HCT116 (cell line): ENCODE measurements at regions not wholly inside any gene's neighbourhood (a gene's known extent, or its start where the extent isn't known, plus 50 kb on each side); places are given as distances from the start of the nearest gene placed in this dataset.

ENCODE experiments used
- ATAC-seq: fragments of 200-7000 bp; cut with Tn5 transposase; 2 replicates; pipeline ENCODE4 v1.9.1; 2020; ENCODE audit warnings: mild to moderate bottlenecking, moderate library complexity
- BruUV-seq: library from RNA; stranded (reverse); fragments of 400-500 nt; replicated peaks from 2 replicates; lab custom pipeline; 2021; lab: Mats Ljungman, UMichigan
- CTCF ChIA-PET: fragments of 300-600 bp; sonication (Branson Sonifier 250); formaldehyde crosslinking; loops from one replicate; lab custom pipeline; 2021; ENCODE audit warnings: antibody characterized with exemption; lab: Charles Lee
- POLR2A ChIA-PET: fragments of 300-600, 350-600 bp; sonication (Branson Sonifier 250); formaldehyde crosslinking; loops from one replicate; lab custom pipeline; 2021; ENCODE audit warnings: antibody characterized with exemption; lab: Charles Lee
- RAD21 ChIA-PET, 2 experiments: fragments of 300-600 bp; sonication (Branson Sonifier 250); formaldehyde crosslinking; loops; one replicate each; lab custom pipeline; 2023; ENCODE audit warnings: low total read pairs in 2 of 2; ENCODE audit not compliant: uncharacterized antibody in 2 of 2, unreplicated experiment in 2 of 2, low non-redundant PET in 1 of 2; lab: Charles Lee
- DNase-seq: peaks from one replicate; pipeline ENCODE4 v3.0.0-alpha.2; 2010; ENCODE audit warnings: low read depth, low spot score
- H2AFZ ChIP-seq: fragments of 200-600 bp; shearing (Covaris generic), sonication (generic); 2 replicates; pipeline ENCODE4 v1.6.1; 2017; ENCODE audit warnings: low read depth, mixed run types, mixed read lengths, antibody characterized with exemption, low read length; ENCODE audit not compliant: poor library complexity, severe bottlenecking
- H3K27ac ChIP-seq: 2 replicates; pipeline ENCODE4 v1.5.1; 2012; ENCODE audit warnings: low read depth, low read length
- H3K27me3 ChIP-seq: fragments of 200-600 bp; sonication (generic); 2 replicates; pipeline ENCODE4 v1.6.1; 2016; ENCODE audit warnings: mixed run types, low read length, mixed read lengths; ENCODE audit not compliant: insufficient read depth
- H3K36me3 ChIP-seq, 2 experiments: fragments of 200-500 bp in 1 of 2; fragments of 200-600 bp in 1 of 2; sonication (Bioruptor generic) in 1 of 2; sonication (generic) in 1 of 2; 2 replicates each; pipeline versions ENCODE4 v1.5.1 to v1.6.1; 2014 to 2016; ENCODE audit warnings: low read length in 2 of 2, inconsistent platforms in 1 of 2, mixed read lengths in 1 of 2, mixed run types in 1 of 2; ENCODE audit not compliant: insufficient read depth in 2 of 2, control insufficient read depth in 1 of 2
- H3K4me1 ChIP-seq, 2 experiments: fragments of 200-600 bp in 1 of 2; sonication (generic) in 1 of 2; 2 replicates each; pipeline versions ENCODE4 v1.5.1 to v1.6.1; 2012 to 2017; ENCODE audit warnings: low read length in 2 of 2, inconsistent platforms in 1 of 2, mild to moderate bottlenecking in 1 of 2, mixed read lengths in 1 of 2, mixed run types in 1 of 2, moderate library complexity in 1 of 2; ENCODE audit not compliant: insufficient read depth in 2 of 2, control insufficient read depth in 1 of 2
- H3K4me2 ChIP-seq: fragments of 200-600 bp; sonication (generic); 2 replicates; pipeline ENCODE4 v1.6.1; 2017; ENCODE audit warnings: mixed run types, low read length, mixed read lengths
- H3K4me3 ChIP-seq, 2 experiments: fragments of 200-600 bp in 1 of 2; sonication (generic) in 1 of 2; replicated peaks in 1 of 2; 2 replicates each; pipeline ENCODE4 v1.5.1; 2011 to 2016; ENCODE audit warnings: low read length in 2 of 2, control low read depth in 1 of 2, low read depth in 1 of 2, mild to moderate bottlenecking in 1 of 2, mixed read lengths in 1 of 2, mixed run types in 1 of 2
- H3K79me2 ChIP-seq: fragments of 200-600 bp; sonication (generic); 2 replicates; pipeline ENCODE4 v1.6.1; 2017; ENCODE audit warnings: mild to moderate bottlenecking, mixed run types, low read length, moderate library complexity, mixed read lengths; ENCODE audit not compliant: insufficient read depth
- H3K9ac ChIP-seq: fragments of 200-600 bp; sonication (generic); 2 replicates; pipeline ENCODE4 v1.6.1; 2016; ENCODE audit warnings: low read length, mixed read lengths
- H3K9me2 ChIP-seq: fragments of 200-600 bp; sonication (generic), shearing (Covaris generic); 2 replicates; pipeline ENCODE4 v1.6.1; 2017; ENCODE audit warnings: mixed run types, mild to moderate bottlenecking, moderate library complexity; ENCODE audit not compliant: insufficient read depth
- H3K9me3 ChIP-seq, 2 experiments: fragments of 200-500 bp in 1 of 2; fragments of 200-600 bp in 1 of 2; sonication (Bioruptor generic) in 1 of 2; sonication (generic) in 1 of 2; 2 replicates each; pipeline ENCODE4 v1.6.1; 2014 to 2017; ENCODE audit warnings: low read length in 2 of 2, mixed read lengths in 2 of 2, inconsistent platforms in 1 of 2, low read depth in 1 of 2, mild to moderate bottlenecking in 1 of 2, mixed run types in 1 of 2, moderate library complexity in 1 of 2; ENCODE audit not compliant: control insufficient read depth in 1 of 2, insufficient read depth in 1 of 2
- H4K20me1 ChIP-seq: fragments of 200-600 bp; sonication (generic), shearing (Covaris generic); 2 replicates; pipeline ENCODE4 v1.6.1; 2017; ENCODE audit warnings: mixed run types, mild to moderate bottlenecking, moderate library complexity; ENCODE audit not compliant: insufficient read depth
- CBX3 ChIP-seq: IDR thresholded peaks from 2 replicates; pipeline ENCODE4 v1.6.1; 2012; ENCODE audit warnings: low read depth
- EGR1 ChIP-seq: IDR thresholded peaks from 2 replicates; pipeline ENCODE4 v1.6.1; 2012; ENCODE audit warnings: low read depth
- ELF1 ChIP-seq: IDR thresholded peaks from 2 replicates; pipeline ENCODE4 v1.6.1; 2012; ENCODE audit warnings: low read depth, borderline replicate concordance
- EZH2 ChIP-seq: fragments of 200-600 bp; sonication (generic); IDR thresholded peaks from 2 replicates; pipeline ENCODE4 v1.6.1; 2017; ENCODE audit warnings: antibody characterized with exemption, mixed run types
- FOSL1 ChIP-seq: IDR thresholded peaks from 2 replicates; pipeline ENCODE4 v1.6.1; 2012; ENCODE audit warnings: low read depth
- SIN3A ChIP-seq: IDR thresholded peaks from 2 replicates; pipeline ENCODE4 v1.6.1; 2012; ENCODE audit warnings: low read depth
- TCF7L2 ChIP-seq: IDR thresholded peaks from 2 replicates; pipeline ENCODE4 v1.7.0; 2011; ENCODE audit warnings: borderline replicate concordance, inconsistent platforms; ENCODE audit not compliant: insufficient read depth, insufficient read length; ENCODE audit errors: extremely low read depth
- intact Hi-C: fragments of 100-400 bp; cut with micrococcal nuclease; formaldehyde crosslinking; loops from 2 replicates; pipeline ENCODE4 v1.10.0; 2022
- TF ChIP-seq, protein P1 (sequence below): IDR thresholded peaks from 2 replicates; pipeline ENCODE4 v1.6.1; 2012
- TF ChIP-seq, protein P2 (sequence below): IDR thresholded peaks from 2 replicates; pipeline ENCODE4 v1.6.1; 2012
- TF ChIP-seq, protein P3 (sequence below): IDR thresholded peaks from 2 replicates; pipeline ENCODE4 v1.6.1; 2011; ENCODE audit warnings: mild to moderate bottlenecking, low read length, moderate library complexity; ENCODE audit not compliant: insufficient replicate concordance; ENCODE audit errors: extremely low read depth

DNA sequence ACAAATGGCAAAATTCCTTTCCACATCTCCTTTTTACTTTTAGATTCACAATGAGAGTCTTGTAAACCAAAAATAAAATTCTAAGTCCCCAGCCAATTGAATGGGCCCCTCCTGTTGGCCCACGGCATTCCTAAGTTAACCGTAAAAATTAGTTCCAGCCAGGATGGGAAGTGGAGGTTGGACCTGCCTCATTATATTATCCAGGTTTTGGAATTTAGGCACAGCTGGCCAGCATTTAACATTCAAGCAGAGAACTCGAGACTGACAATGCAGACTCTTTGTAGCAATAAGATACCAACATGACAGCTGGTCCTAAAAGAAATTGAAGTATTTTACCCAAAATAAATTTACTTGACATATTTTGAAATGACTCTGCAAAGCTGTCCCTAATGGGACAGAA lies 321.0 kb upstream of the NAALADL2 start:
- Histone ChIP-seq H3K79me2 (no peaks in the 10 kb centered on the region), H2AFZ (no peak overlapping the region), H3K4me1 (no peaks in the 10 kb centered on the region), H3K36me3 (no peaks in the 10 kb centered on the region), H4K20me1 (no peaks in the 10 kb centered on the region), H3K9ac (no peak overlapping the region), H3K27ac (no peak overlapping the region), H3K9me2 (no peaks in the 10 kb centered on the region), H3K4me2 (no peak overlapping the region), H3K4me3 (no peak overlapping the region), H3K9me3 (no peaks in the 10 kb centered on the region), H3K27me3 (no peaks in the 10 kb centered on the region)
- ChIA-PET CTCF (no interaction called here), RAD21 (no interaction called here), POLR2A (no interaction called here)
- no TSS peak for BruUV-seq
- TF ChIP-seq SIN3A (no peak), FOSL1 (no peak), CBX3 (no peak), EGR1 (no peak), TCF7L2 (no peak), ELF1 (no peak), EZH2 (no peak)
- TF ChIP-seq, protein P1, sequence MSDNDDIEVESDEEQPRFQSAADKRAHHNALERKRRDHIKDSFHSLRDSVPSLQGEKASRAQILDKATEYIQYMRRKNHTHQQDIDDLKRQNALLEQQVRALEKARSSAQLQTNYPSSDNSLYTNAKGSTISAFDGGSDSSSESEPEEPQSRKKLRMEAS = no peak
- TF ChIP-seq, protein P2, sequence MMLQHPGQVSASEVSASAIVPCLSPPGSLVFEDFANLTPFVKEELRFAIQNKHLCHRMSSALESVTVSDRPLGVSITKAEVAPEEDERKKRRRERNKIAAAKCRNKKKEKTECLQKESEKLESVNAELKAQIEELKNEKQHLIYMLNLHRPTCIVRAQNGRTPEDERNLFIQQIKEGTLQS = no peak
- TF ChIP-seq, protein P3, sequence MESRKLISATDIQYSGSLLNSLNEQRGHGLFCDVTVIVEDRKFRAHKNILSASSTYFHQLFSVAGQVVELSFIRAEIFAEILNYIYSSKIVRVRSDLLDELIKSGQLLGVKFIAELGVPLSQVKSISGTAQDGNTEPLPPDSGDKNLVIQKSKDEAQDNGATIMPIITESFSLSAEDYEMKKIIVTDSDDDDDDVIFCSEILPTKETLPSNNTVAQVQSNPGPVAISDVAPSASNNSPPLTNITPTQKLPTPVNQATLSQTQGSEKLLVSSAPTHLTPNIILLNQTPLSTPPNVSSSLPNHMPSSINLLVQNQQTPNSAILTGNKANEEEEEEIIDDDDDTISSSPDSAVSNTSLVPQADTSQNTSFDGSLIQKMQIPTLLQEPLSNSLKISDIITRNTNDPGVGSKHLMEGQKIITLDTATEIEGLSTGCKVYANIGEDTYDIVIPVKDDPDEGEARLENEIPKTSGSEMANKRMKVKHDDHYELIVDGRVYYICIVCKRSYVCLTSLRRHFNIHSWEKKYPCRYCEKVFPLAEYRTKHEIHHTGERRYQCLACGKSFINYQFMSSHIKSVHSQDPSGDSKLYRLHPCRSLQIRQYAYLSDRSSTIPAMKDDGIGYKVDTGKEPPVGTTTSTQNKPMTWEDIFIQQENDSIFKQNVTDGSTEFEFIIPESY = no peak
- intact Hi-C loops = no loop called here
- ATAC-seq (no peak), DNase-seq (no peak)
